Endothelial cell (in vitro differentiated cells): ENCODE measurements at regions not wholly inside any gene's neighbourhood (a gene's known extent, or its start where the extent isn't known, plus 50 kb on each side); places are given as distances from the start of the nearest gene placed in this dataset.

Experiments used
- DNase-seq: peaks from one replicate; pipeline ENCODE4 v3.0.0; 2021; ENCODE audit warnings: low spot score
- H3K27ac Mint-ChIP-seq: one replicate; pipeline ENCODE4 v1.8.0; 2021; ENCODE audit warnings: mixed read lengths, inconsistent platforms; ENCODE audit not compliant: unreplicated experiment
- H3K27me3 Mint-ChIP-seq: one replicate; pipeline ENCODE4 v1.8.0; 2021; ENCODE audit warnings: mild to moderate bottlenecking, moderate library complexity, mixed read lengths, inconsistent platforms; ENCODE audit not compliant: unreplicated experiment
- H3K36me3 Mint-ChIP-seq: one replicate; pipeline ENCODE4 v1.8.0; 2021; ENCODE audit warnings: mild to moderate bottlenecking, low read depth, mixed read lengths, inconsistent platforms; ENCODE audit not compliant: unreplicated experiment
- H3K4me1 Mint-ChIP-seq: one replicate; pipeline ENCODE4 v1.8.0; 2021; ENCODE audit warnings: mild to moderate bottlenecking, mixed read lengths, inconsistent platforms; ENCODE audit not compliant: unreplicated experiment
- H3K4me3 Mint-ChIP-seq: one replicate; pipeline ENCODE4 v1.8.0; 2021; ENCODE audit warnings: mild to moderate bottlenecking, mixed read lengths, inconsistent platforms; ENCODE audit not compliant: unreplicated experiment
- H3K9me3 Mint-ChIP-seq: one replicate; pipeline ENCODE4 v1.8.0; 2021; ENCODE audit warnings: mixed read lengths, inconsistent platforms; ENCODE audit not compliant: unreplicated experiment
- TF ChIP-seq, protein P1 (sequence below): fragments of 200-600 bp; sonication (generic); IDR thresholded peaks from one replicate; pipeline ENCODE4 v1.5.0; 2021; ENCODE audit warnings: antibody characterized with exemption; ENCODE audit not compliant: unreplicated experiment

DNA sequence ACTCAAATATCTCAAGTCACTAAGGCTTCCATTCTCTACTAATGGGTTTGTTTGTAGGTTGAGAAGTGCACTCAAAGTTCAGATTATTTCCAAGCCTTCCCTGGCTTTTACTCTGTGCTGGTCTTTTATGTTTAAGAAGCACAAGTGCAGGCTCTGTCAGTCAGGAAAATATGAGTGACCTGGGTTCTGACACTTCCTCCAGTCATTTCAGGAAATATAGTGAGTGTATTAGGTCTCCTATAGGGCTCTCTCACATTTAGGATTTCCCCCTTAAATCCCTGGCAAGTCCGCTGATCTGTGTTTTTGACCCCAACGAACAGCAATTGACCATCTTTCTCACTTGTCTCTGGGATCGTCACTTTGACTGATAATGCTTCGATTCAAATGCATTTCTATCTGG, 210.2 kb downstream of the ARPP21 start:
- TF ChIP-seq, protein P1, sequence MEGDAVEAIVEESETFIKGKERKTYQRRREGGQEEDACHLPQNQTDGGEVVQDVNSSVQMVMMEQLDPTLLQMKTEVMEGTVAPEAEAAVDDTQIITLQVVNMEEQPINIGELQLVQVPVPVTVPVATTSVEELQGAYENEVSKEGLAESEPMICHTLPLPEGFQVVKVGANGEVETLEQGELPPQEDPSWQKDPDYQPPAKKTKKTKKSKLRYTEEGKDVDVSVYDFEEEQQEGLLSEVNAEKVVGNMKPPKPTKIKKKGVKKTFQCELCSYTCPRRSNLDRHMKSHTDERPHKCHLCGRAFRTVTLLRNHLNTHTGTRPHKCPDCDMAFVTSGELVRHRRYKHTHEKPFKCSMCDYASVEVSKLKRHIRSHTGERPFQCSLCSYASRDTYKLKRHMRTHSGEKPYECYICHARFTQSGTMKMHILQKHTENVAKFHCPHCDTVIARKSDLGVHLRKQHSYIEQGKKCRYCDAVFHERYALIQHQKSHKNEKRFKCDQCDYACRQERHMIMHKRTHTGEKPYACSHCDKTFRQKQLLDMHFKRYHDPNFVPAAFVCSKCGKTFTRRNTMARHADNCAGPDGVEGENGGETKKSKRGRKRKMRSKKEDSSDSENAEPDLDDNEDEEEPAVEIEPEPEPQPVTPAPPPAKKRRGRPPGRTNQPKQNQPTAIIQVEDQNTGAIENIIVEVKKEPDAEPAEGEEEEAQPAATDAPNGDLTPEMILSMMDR: no peak
- peaks cover 1% of the 10 kb centered on the region for H3K27me3 Mint-ChIP-seq
- H3K9me3 Mint-ChIP-seq: no peaks in the 10 kb centered on the region
- DNase-seq: no peak
- no peaks in the 10 kb centered on the region for H3K4me1 Mint-ChIP-seq
- H3K36me3 Mint-ChIP-seq: no peaks in the 10 kb centered on the region
- H3K27ac Mint-ChIP-seq: no peak overlapping the region
- H3K4me3 Mint-ChIP-seq: no peak overlapping the region

DNA sequence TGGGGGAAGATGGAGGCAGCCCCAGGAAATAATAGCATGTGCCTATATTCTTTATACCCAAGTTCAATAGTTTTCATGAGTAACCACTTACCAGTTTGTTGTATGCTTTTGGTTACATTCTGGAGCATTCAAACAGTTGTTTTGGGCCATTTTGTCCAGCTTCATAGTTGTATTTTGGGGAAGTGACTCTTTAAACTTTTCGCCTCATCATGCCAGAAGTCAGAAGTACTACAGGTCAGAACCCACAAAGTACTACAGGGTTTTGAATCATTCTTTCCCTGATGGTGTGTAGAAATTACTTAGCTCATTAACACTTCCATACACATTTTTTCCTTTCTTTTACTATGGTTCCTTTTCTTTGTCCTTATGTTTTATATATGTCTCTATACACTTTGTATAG, 210.6 kb downstream of the ARPP21 start:
- Mint-ChIP-seq H3K4me3 (no peak overlapping the region), H3K9me3 (no peaks in the 10 kb centered on the region), H3K36me3 (no peaks in the 10 kb centered on the region), H3K4me1 (no peaks in the 10 kb centered on the region), H3K27me3 (no peaks in the 10 kb centered on the region), H3K27ac (no peak overlapping the region)
- DNase-seq: no peak
- TF ChIP-seq, protein P1: no peak

DNA sequence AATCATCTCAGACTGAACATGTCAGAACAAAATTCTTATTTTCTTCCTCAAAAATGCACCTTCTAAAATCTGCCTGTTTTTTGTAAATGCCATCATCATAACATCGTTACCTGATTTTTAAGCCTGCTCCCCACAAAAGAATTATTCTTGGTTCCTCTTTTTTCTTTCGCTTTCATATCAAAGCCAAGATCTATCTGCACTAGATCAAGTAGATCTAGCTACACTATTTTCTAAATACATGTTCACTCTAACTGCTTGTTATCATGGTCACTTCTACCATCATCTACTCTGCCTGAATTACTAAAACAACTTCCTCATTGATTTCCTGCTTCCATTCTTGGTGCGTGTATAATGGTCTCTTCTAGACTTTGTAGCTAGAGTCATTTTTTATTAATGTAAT, 217.7 kb downstream of the ARPP21 start:
- Mint-ChIP-seq H3K4me3 (no peak overlapping the region), H3K9me3 (no peaks in the 10 kb centered on the region), H3K36me3 (no peaks in the 10 kb centered on the region), H3K27me3 (no peaks in the 10 kb centered on the region), H3K27ac (no peak overlapping the region), H3K4me1 (no peaks in the 10 kb centered on the region)
- DNase-seq: no peak
- TF ChIP-seq, protein P1: no peak

DNA sequence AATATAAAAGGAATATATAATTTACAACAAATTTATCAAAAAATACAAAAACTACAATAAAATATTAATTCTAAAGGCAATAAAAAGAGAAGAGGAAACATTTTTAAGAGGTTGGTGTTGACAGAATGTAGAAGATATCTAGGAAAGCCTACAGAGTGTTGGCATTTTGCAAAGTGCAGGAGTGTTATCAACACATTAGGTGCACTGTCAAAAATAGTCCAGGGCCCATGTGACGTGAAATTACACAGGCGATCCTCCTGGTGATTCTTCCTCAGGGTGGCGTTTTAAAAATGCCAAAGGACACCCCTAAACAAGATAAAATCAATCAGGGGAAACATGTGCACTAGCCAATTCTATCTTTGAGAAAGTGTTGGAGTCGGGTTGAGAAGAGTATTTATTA, 222.7 kb downstream of the ARPP21 start:
- Mint-ChIP-seq H3K36me3 (no peaks in the 10 kb centered on the region), H3K27me3 (no peaks in the 10 kb centered on the region), H3K9me3 (no peaks in the 10 kb centered on the region), H3K27ac (no peak overlapping the region), H3K4me1 (no peaks in the 10 kb centered on the region), H3K4me3 (no peak overlapping the region)
- no peak for DNase-seq
- TF ChIP-seq, protein P1: no peak

DNA sequence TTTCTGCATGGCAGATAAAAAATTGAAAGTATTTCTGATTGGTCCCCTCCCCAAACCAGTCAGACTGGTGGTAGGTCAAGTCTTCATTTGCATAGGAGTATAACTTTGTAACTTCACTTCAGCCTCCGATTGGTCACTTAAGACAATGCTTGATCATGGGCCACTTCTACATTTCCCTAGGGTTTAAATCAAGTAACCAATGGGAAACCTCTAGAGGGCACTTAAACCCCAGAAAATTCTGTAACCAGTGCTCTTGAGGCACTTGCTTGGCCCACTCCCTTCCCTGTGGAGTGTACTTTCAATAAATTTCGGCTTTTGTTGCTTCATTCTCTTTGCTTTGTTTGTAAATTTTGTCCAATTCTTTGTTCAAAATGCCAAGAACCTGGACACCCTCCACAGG, 225.5 kb downstream of the ARPP21 start:
- Mint-ChIP-seq H3K27me3 (no peaks in the 10 kb centered on the region), H3K4me1 (no peaks in the 10 kb centered on the region), H3K27ac (no peak overlapping the region), H3K9me3 (no peaks in the 10 kb centered on the region), H3K36me3 (no peaks in the 10 kb centered on the region), H3K4me3 (no peak overlapping the region)
- DNase-seq: no peak
- TF ChIP-seq, protein P1: no peak
